A549 (cell line): ENCODE measurements at regions not wholly inside any gene's neighbourhood (a gene's known extent, or its start where the extent isn't known, plus 50 kb on each side); places are given as distances from the start of the nearest gene placed in this dataset.
A peak's percentile ranks its signal among the peaks of the same experiment; 100 is the strongest.

Experiments used
- ATAC-seq, 2 experiments: fragments of 200-7000 bp in 1 of 2; fragments of >200 bp in 1 of 2; cut with Nextera tagmentation in 1 of 2; cut with Tn5 transposase in 1 of 2; 3 replicates each; pipeline versions ENCODE4 v1.8.0 to v1.9.1; 2018 to 2020; ENCODE audit warnings: mild to moderate bottlenecking in 1 of 2, moderate library complexity in 1 of 2
- CTCF ChIA-PET: fragments of 300-600 bp; sonication (Branson Sonifier 250); formaldehyde crosslinking; extraction: SDS; loops from one replicate; lab custom pipeline; 2021; ENCODE audit warnings: antibody characterized with exemption, inconsistent platforms; lab: Yijun Ruan, JAX
- POLR2A ChIA-PET: fragments of 350-600 bp; formaldehyde crosslinking; extraction: SDS; loops from one replicate; lab custom pipeline; 2021; ENCODE audit warnings: antibody characterized with exemption, inconsistent platforms; lab: Yijun Ruan, JAX
- DNase-seq, 2 experiments: peaks; one replicate each; pipeline versions ENCODE4 v3.0.0 to v3.0.0-alpha.2; 2011 to 2016; ENCODE audit warnings: low read depth in 1 of 2, low spot score in 1 of 2
- FAIRE-seq: peaks from 2 replicates; lab custom pipeline; 2011; peaks lifted over from hg19 to GRCh38; lab: Jason Lieb, UNC
- H3K27ac ChIP-seq, 2 experiments: fragments of >200 bp; sonication (Bioruptor Twin); formaldehyde crosslinking; 3 replicates each; pipeline ENCODE4 v1.5.1; 2016 to 2017
- H3K4me1 ChIP-seq: fragments of >200 bp; sonication (Bioruptor Twin); formaldehyde crosslinking; 3 replicates; pipeline ENCODE4 v1.6.1; 2016
- H3K4me2 ChIP-seq: fragments of >200 bp; sonication (Bioruptor Twin); formaldehyde crosslinking; 3 replicates; pipeline ENCODE4 v1.6.1; 2016
- H3K4me3 ChIP-seq: fragments of >200 bp; sonication (Bioruptor Twin); formaldehyde crosslinking; 3 replicates; pipeline ENCODE4 v1.5.1; 2016
- H3K9me3 ChIP-seq: fragments of >200 bp; sonication (Bioruptor Twin); formaldehyde crosslinking; 3 replicates; pipeline ENCODE4 v1.6.1; 2016
- BCL3 ChIP-seq: fragments of >200 bp; sonication (Bioruptor Twin); formaldehyde crosslinking; IDR thresholded peaks from 3 replicates; pipeline ENCODE4 v1.6.1; 2016
- E2F6 ChIP-seq: IDR thresholded peaks from 2 replicates; pipeline ENCODE4 v1.6.1; 2012; ENCODE audit warnings: low read depth, borderline replicate concordance
- EHMT2 ChIP-seq: fragments of 200-600 bp; sonication (generic); IDR thresholded peaks from 2 replicates; pipeline ENCODE4 v1.6.1; 2016; ENCODE audit warnings: antibody characterized with exemption, low read depth, mild to moderate bottlenecking, moderate library complexity
- FOSL2 ChIP-seq, 2 experiments: fragments of 450-650 bp in 1 of 2; fragments of >200 bp in 1 of 2; sonication (Bioruptor Twin) in 1 of 2; formaldehyde crosslinking; IDR thresholded peaks; 2 replicates each; pipeline versions ENCODE4 v1.5.0 to v1.6.1; 2016 to 2020; ENCODE audit warnings: mild to moderate bottlenecking in 1 of 2, moderate library complexity in 1 of 2
- GATA3 ChIP-seq: IDR thresholded peaks from 2 replicates; pipeline ENCODE4 v1.6.1; 2012; ENCODE audit warnings: borderline replicate concordance
- HDAC2 ChIP-seq: fragments of 200-600 bp; sonication (generic); IDR thresholded peaks from 2 replicates; pipeline ENCODE4 v1.6.1; 2016
- HES2 ChIP-seq: fragments of >200 bp; sonication (Bioruptor Twin); formaldehyde crosslinking; IDR thresholded peaks from 2 replicates; pipeline ENCODE4 v1.6.1; 2016
- MAFK ChIP-seq: fragments of 450-650 bp; IDR thresholded peaks from 2 replicates; pipeline ENCODE4 v1.6.1; 2014; ENCODE audit not compliant: partially characterized antibody
- MYC ChIP-seq: IDR thresholded peaks from 2 replicates; pipeline ENCODE4 v1.6.1; 2012; ENCODE audit warnings: mild to moderate bottlenecking, inconsistent platforms, low read length, improper control_type of control experiment, borderline replicate concordance
- NR3C1 ChIP-seq: fragments of >200 bp; sonication (Bioruptor Twin); formaldehyde crosslinking; IDR thresholded peaks from 3 replicates; pipeline ENCODE4 v1.6.1; 2017
- POLR2AphosphoS2 ChIP-seq: conservative IDR thresholded peaks from 2 replicates; pipeline ENCODE4 v1.6.1; 2012; ENCODE audit warnings: low read length, improper control_type of control experiment, inconsistent platforms
- RARB ChIP-seq: fragments of 250-450 bp; sonication (Bioruptor Pico); IDR thresholded peaks from 2 replicates; pipeline ENCODE4 v1.8.0; 2021; ENCODE audit warnings: mild to moderate bottlenecking, moderate library complexity
- RFX5 ChIP-seq: fragments of 450-650 bp; IDR thresholded peaks from 2 replicates; pipeline ENCODE4 v1.7.1; 2014; ENCODE audit warnings: antibody characterized with exemption, mild to moderate bottlenecking, moderate library complexity
- ZFP36 ChIP-seq: fragments of 450-650 bp; IDR thresholded peaks from 2 replicates; pipeline ENCODE4 v1.6.1; 2014; ENCODE audit warnings: borderline replicate concordance; ENCODE audit not compliant: partially characterized antibody
- WGBS: methylation state at CpG from one replicate; pipeline ENCODE4 v1.1.6; 2017; ENCODE audit errors: missing lambda C conversion rate; 5-methylcytosine and 5-hydroxymethylcytosine counted together

GRCh38 chr21:39105836-39106235 is 77.4 kb downstream of the PSMG1 start:
- FAIRE-seq: no peak
- no peak for DNase-seq
- no peak for ATAC-seq
- POLR2A ChIA-PET: no interaction called here
- Histone ChIP-seq H3K4me3 (no peak overlapping the region), H3K27ac (no peak overlapping the region), H3K4me2 (no peak overlapping the region), H3K4me1 (no peaks in the 10 kb centered on the region), H3K9me3 (no peaks in the 10 kb centered on the region)
- 82% methylated on average over 4 of the region's 4 CpGs for WGBS
- CTCF ChIA-PET: interaction anchor here (1.2 kb wide), 2 partner anchors 9 to 372 kb away, joined by 3 read pairs; no protein-coding TSS in a partner anchor
- TF ChIP-seq MAFK (peak; percentile 3), EHMT2 (no peak)

GRCh38 chr21:39105341-39105765 is 77.9 kb downstream of the PSMG1 start:
- ChIA-PET CTCF (interaction anchor here (1.1 to 1.2 kb wide), 3 partner anchors 9 to 371 kb away, joined by 3 read pairs; no protein-coding TSS in a partner anchor), POLR2A (no interaction called here)
- DNase-seq (no peak), FAIRE-seq (no peak), ATAC-seq (no peak)
- Histone ChIP-seq H3K27ac (peak overlapping the region in 1 of 2 experiments; percentile 39; a peak in 1 of 6 replicates), H3K4me1 (no peaks in the 10 kb centered on the region), H3K9me3 (no peaks in the 10 kb centered on the region), H3K4me2 (no peak overlapping the region), H3K4me3 (no peak overlapping the region)
- TF ChIP-seq NR3C1: no peak
- TF ChIP-seq MAFK: peak; percentile 29
- 53% methylated on average over 5 of the region's 5 CpGs for WGBS

- H3K27ac ChIP-seq: peak overlapping the region in 1 of 2 experiments; percentile 39; a peak in 1 of 6 replicates
- DNase-seq (no peak), ATAC-seq (no peak), FAIRE-seq (no peak)
- TF ChIP-seq E2F6: no peak
- TF ChIP-seq HES2: no peak
- TF ChIP-seq BCL3: no peak
- TF ChIP-seq RFX5: no peak
- no peak for TF ChIP-seq POLR2AphosphoS2
- H3K4me2 ChIP-seq: no peak overlapping the region
- 93% methylated on average over 4 of the region's 4 CpGs for WGBS
- H3K9me3 ChIP-seq: no peaks in the 10 kb centered on the region
- ChIA-PET POLR2A (no interaction called here), CTCF (interaction anchor here (1.1 to 1.2 kb wide), 3 partner anchors 10 to 371 kb away, joined by 3 read pairs; no protein-coding TSS in a partner anchor)
- no peak overlapping the region for H3K4me3 ChIP-seq
- H3K4me1 ChIP-seq: no peaks in the 10 kb centered on the region
Observed at GRCh38 chr21:39104911-39105310, 78.3 kb downstream of the PSMG1 start.

GRCh38 chr21:39103689-39104088 is 79.6 kb downstream of the PSMG1 start:
- H3K4me2 ChIP-seq: no peak overlapping the region
- no peak for ATAC-seq
- no peak overlapping the region for H3K4me3 ChIP-seq
- no peak for TF ChIP-seq FOSL2 (IDR thresholded peaks at IDR 0.05)
- TF ChIP-seq FOSL2 (CRISPR knock-in tag; IDR thresholded peaks at IDR 0.05): no peak
- TF ChIP-seq POLR2AphosphoS2: no peak
- TF ChIP-seq HDAC2: no peak
- no peak for TF ChIP-seq ZFP36
- no peak for TF ChIP-seq MYC
- TF ChIP-seq BCL3: no peak
- TF ChIP-seq RARB (CRISPR knock-in tag): no peak
- TF ChIP-seq GATA3: no peak
- TF ChIP-seq, all 56 proteins: peak for 0
- WGBS: 22% methylated on average over 4 of the region's 4 CpGs
- DNase-seq: no peak
- H3K27ac ChIP-seq: no peak overlapping the region
- FAIRE-seq: no peak
- H3K9me3 ChIP-seq: no peaks in the 10 kb centered on the region
- ChIA-PET CTCF (no interaction called here), POLR2A (no interaction called here)
- no peaks in the 10 kb centered on the region for H3K4me1 ChIP-seq
